Erythroblast (primary cell): ENCODE measurements at regions not wholly inside any gene's neighbourhood (a gene's known extent, or its start where the extent isn't known, plus 50 kb on each side); places are given as distances from the start of the nearest gene placed in this dataset.

Experiments
- DNase-seq, 2 experiments: peaks; one replicate each; lab custom pipeline; 2025; lab: John Stamatoyannopoulos, UW
- GATA1 ChIP-seq: IDR thresholded peaks from 2 replicates; pipeline ENCODE4 v1.6.1; 2011; ENCODE audit warnings: low read depth, mild to moderate bottlenecking, control low read depth, low read length, moderate library complexity
- POLR2A ChIP-seq: IDR thresholded peaks from 2 replicates; pipeline ENCODE4 v1.6.1; 2011; ENCODE audit warnings: mild to moderate bottlenecking, low read length

DNA sequence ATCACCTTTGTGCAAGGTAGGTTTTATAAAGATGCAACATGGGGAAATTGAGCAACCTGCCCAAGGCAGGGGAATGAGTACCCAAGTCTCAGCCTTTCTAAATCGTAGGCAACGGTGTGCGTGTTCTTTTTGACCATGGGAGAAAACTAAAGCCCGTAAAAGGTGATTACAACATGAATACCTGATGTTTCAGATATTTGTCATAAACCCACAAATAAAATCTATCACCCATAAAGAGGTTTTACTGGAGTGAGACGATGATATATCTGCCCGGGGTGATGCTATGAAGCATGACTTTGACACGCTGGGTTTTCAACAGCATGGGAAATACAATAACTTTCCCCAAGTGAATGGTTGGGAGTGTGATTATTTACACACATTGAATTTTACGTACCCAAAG, 406.3 kb upstream of the KLF6 start:
- DNase-seq = no peak
- no peak for TF ChIP-seq POLR2A
- no peak for TF ChIP-seq GATA1

DNA sequence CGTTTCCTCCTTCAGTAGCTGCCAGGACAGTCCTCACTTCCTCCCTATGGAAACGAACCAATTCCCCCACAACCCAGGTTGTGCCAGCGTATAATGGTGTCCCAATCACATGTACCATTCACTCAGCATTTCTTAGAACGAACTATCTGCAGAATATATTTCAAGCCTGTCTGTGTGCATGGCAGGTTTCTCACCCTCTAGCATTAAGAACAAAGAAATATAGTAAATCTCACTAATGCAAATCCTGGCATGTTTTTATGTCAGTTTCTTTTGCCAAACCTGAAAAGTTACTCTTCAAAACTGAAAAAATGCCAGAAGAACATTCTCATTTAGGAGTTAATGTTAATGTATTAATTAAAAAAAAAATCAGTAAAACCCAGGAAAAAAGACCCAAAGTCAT, 405.9 kb upstream of the KLF6 start:
- TF ChIP-seq GATA1 (no peak), POLR2A (no peak)
- no peak for DNase-seq

DNA sequence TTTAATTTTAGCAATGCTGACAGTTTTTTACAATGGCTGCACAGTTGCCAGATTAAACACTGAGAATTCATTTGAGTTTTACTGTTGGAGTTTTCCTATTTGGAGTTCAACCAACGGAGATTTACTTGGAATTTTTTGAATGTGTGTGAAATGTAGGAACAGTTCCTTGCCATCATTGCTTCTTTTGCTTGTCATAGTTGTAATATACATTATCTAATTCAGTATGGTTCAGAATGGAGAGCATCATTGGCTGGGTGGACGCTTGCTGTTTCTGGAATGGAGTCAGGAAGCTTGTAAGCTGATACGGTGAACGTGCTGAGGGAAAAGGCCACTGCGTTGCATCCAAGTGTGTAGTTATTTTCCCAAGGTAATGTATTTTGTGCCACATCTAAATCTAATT, 404.3 kb upstream of the KLF6 start:
- TF ChIP-seq POLR2A (no peak), GATA1 (no peak)
- no peak for DNase-seq

DNA sequence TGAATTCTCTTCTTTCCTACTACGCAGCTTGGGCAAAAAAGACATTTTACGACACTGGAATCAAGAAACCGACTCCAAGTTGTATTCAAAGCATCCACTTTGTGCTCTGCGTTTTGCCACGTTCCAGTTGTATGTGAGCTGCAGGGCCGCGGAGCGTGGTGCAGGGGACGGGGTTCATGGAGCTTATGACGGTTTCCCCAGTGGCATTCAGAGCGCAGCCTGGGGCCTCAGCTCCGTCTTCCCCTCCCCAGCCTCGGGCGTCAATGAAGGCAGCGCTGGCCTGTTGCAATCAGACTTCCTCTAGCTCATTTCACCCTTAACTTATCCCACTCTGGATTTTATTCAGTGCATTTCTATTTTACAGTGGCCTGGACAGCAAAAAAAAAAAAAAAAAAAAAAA, 403.4 kb upstream of the KLF6 start:
- DNase-seq = no peak
- TF ChIP-seq GATA1 (no peak), POLR2A (no peak)

DNA sequence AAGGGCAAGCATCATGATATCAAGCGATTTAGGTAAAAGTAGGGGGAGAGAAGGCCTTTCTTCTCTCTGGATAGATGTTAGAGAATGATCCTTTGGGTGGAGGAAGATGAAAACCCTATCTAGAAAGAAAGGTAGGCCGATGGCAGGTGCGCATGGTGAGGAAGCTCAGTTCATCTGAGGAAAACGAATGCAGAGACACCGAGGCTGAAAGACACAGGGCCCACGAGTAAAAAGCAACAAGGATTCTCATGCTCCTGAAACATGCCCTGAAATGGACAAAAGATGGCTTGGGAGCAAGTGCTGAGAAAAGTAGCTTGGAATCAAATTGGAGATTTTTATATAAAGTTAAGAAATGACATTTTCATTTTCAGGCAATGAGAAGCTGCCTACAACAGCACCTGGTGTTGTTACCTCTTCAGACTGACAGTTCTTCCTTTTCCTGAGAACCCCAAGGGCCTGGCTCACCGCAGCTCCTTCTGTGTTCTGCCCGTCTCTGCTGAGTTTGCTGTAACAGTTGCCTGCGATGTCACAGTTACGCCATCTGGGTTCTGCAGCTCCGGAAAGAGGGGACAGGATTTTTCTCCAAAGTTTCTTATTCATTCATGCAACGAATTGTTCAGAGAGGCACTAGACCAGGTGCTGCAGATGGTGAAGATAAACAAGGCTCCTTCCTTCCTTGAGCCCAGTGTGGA, 402.0 kb upstream of the KLF6 start:
- TF ChIP-seq POLR2A = no peak
- no peak for TF ChIP-seq GATA1
- DNase-seq = no peak

DNA sequence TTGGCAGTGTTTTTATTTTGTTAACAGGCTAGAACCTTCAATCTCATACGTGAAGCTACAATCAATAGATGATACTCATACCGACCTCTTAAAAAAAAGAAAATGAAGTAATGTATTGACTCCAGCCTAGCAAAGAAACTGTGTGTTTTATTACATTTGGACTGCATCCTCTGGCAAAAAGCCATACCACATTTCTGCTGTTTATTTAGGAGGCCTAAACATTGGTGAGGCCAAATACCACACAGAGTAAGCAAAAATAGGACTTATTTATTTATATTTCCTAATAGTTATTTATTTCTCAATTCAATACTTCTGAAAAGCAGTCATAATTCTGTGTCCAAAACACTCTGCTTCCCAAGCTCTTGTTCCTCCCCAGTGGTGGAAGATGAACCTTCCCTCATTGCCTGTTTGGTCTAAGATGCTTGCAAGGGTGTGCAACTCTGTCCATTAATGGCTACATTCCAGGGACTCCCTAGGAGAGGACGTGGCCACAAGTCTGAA, 398.8 kb upstream of the KLF6 start:
- DNase-seq = no peak

DNA sequence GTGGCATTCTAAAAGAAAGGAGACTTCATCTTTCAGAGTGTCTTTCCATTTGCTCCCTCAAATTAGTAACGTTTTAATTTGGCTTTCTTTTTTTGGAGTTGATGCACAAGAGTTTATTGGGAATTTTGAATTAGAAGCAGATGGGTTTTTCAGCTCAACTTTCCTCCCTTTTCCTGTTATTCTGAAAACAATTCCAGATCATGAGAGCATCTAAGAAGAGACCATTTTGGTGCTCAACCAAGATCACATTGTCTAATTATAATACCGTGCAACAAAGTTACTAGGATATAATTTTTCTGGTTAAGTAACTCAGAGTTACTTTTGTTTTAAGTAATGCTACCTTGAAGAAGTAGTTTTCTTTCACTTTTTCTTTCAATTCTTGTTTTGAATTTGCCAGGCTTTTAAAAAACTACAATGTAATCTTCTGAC, 396.6 kb upstream of the KLF6 start:
- DNase-seq = no peak
- no peak for TF ChIP-seq POLR2A
- TF ChIP-seq GATA1 = no peak

More for the DNA sequence above, 398.8 kb upstream of the KLF6 start:
- TF ChIP-seq GATA1 (no peak), POLR2A (no peak)

DNA sequence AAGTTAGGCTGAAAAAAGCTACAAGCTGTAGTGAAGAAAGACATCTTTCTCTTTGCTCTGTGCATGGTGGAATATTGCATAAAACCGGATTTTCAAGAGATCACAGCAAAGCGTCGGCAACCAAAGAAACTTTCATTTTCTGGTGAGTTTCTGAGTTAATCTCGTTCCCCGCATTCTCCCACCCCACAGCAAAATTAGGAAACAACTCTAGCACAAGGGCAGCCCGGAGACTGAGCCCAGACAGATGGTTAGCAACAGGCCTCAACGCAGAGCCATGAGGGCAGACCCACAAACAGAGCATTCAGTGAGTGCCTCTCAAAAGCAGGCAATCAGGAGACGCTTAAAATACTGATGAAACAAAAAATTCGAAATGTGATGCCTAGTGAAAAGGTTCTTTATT, 396.1 kb upstream of the KLF6 start:
- TF ChIP-seq POLR2A (no peak), GATA1 (no peak)
- DNase-seq = no peak

DNA sequence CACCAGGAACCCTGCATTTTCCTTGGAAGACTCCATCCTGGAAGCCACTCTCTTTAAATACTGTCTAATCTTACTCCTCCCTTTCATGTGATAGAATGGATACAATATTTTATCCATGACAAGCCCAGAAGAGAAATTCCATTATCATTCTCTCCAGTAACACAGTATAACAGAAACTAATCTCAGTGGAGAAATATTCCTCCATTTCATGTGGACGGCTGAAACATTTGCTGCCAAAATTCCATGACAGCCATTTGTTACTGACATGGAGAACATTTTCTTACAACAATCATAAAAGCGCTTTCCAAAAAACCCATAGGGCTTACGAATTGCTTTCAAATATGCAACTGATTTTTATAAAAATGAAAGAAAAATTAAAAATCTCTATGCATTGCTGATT, 392.8 kb upstream of the KLF6 start:
- TF ChIP-seq POLR2A = no peak
- TF ChIP-seq GATA1 = no peak
- DNase-seq = no peak

DNA sequence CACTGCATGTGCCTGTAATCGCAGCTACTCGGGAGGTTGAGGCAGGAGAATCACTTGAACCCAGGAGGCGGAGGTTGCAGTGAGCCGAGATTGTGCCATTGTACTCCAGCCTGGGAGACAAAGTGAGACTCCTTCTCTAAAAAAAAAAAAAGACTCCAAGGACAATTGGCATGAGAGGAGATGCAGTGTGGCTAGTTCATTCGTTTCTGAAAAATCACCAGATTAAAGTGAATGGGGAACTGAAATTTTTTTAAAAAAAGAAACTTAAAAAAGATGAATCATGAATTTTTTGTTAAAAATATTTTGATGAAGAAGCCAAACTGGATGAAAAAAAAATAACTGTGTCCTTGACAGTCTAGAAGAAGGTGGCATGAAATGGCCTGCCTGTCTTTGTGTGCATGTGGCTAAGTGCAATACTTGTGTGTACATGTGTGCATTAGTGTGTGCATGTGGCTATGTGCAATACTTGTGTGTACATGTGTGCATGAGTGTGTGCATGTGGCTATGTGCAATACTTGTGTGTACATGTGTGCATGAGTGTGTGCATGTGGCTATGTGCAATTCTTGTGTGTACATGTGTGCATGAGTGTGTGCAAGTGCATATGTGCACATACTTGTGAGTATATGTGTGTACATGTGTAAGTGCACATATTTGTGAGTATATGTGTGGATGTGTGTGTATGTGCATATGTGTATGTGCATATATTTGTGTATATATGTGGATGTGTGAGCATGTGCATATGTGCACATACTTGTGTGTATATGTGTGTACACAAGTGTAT, 391.7 kb upstream of the KLF6 start:
- no peak for TF ChIP-seq GATA1
- TF ChIP-seq POLR2A = no peak
- no peak for DNase-seq

DNA sequence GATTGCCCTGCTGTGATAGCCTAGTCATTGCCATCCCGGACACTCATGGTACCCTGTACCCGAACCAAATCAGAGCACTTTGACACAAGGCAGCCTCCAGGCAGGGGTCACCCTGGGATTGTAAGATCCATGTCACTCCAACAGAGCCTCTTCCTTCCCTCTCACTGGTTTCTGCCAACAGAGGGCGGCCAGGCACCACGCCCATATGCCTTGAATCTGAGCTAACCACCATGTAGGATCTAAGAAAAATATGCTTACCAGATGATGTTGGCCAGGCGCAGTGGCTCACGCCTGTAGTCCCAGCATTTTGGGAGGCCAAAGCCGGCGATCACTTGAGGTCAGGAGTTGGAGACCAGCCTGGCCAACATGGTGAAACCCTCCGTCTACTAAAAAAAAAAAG, 389.2 kb upstream of the KLF6 start:
- TF ChIP-seq GATA1 (no peak), POLR2A (no peak)
- DNase-seq = no peak

DNA sequence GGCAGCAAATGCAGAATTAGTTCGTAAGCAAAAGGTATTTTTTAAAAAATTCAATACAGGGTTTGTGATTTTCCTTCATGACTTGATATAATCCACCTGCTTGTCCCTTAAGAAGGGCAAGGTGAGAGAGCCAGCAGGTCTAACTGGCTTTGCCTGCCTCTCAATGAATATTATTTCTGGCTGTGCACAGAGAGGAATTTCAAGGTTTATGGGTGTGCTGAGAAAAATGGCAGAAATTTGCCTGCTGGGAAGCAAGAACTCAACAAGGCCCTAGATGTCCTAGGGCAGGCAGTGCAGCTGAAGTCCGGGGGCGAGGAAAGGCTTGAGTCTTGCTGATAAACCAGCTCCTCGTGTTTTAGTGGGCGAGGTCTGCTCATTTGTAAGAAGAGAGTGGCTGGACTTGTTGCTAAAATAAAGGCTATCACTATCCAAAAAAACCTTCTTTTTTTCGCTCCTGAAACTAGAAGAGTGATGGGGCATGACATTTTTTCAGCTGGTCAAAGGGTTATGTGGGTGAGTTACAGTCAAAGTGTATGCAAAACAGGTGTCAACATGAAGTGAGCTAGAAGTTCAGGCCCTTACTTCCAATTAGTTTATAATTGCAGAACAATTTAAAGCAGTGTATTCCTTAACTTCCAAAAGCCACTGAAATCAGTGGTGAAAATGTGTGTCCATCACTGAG, 385.8 kb upstream of the KLF6 start:
- no peak for DNase-seq
- no peak for TF ChIP-seq GATA1
- no peak for TF ChIP-seq POLR2A

DNA sequence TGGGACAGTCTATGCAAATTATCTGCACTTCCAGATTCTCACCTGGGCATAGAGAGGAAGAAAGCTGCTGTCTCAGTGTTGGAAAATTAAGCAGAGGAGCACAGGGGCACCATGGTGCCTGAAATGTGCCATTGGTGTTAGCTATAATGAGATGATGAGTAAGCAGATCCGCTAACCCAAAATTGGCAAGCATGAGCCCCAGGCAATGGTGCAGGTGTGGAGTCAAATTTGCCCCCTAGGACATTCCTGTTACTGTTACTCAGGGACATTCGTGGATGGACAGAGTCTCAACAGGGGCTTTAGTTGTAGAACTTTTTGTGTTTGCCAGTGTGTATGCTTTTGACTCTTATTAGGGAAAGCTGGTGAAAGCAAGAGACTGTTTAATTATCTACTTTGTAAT, 385.2 kb upstream of the KLF6 start:
- no peak for DNase-seq
- no peak for TF ChIP-seq POLR2A
- no peak for TF ChIP-seq GATA1

DNA sequence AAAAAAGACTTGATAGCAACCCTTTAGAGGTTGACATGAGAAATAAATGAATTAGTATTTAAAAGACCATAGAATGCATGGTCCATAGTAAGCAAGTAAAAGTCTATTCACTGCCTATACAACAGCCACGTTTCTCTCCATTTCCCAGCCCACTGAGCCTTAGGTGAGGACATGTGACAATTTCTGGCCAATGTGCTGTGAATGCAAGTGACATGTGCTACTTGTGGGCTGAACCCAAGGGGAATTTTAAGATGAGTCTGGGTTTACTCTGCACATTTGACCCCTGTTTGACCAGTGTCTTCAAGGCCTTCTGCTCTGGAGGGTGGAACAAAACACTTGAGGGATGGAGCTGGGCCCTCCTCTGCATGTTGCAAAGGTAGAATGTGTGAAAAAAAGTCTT, 384.4 kb upstream of the KLF6 start:
- DNase-seq = no peak
- TF ChIP-seq GATA1 (no peak), POLR2A (no peak)
